Adrenal gland (tissue), 5 donors: ENCODE measurements at regions not wholly inside any gene's neighbourhood (a gene's known extent, or its start where the extent isn't known, plus 50 kb on each side); places are given as distances from the start of the nearest gene placed in this dataset.

ENCODE experiments used
- CTCF ChIP-seq, 6 experiments: fragments of 450-650 bp in 4 of 6; fragments of 200-600 bp in 2 of 6; sonication (generic) in 1 of 6; IDR thresholded peaks; 1 replicate in 5 of 6; 2 replicates in 1 of 6; pipeline versions ENCODE4 v1.5.1 to v1.8.0; 2016 to 2021; ENCODE audit warnings: antibody characterized with exemption in 6 of 6, mild to moderate bottlenecking in 2 of 6, moderate library complexity in 1 of 6
- POLR2A ChIP-seq, 2 donors: fragments of 450-650 bp; IDR thresholded peaks; one replicate each; pipeline ENCODE4 v1.6.1; 2017; ENCODE audit warnings: antibody characterized with exemption in 2 of 2, mild to moderate bottlenecking in 2 of 2, moderate library complexity in 1 of 2
- donor health status: DM: no; HTN: no; CAD: no.

DNA sequence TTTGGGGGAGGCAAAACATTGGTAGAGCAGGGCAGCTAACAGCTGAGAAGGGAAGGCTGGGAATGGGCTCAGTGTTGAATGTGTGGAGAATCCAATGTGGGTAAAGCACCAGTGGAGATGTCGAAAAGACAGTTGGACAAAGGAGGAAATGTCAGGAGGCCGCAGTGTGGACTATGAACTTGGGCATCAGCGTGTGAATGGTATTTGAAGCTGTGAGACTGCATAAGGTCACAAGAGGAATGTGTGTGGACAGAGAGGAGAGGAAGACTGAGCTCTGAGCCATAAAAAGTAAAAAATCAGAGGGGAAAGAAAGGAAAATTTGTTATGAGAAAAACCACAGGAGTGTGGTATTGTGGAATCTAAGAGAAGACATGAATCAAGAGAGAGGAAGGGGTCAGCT lies 99.4 kb upstream of the ADAMTS16 start:
- TF ChIP-seq CTCF (IDR thresholded peaks at IDR 0.05) (no peak), POLR2A (IDR thresholded peaks at IDR 0.05) (no peak)
